ENCODE measurements at regions not wholly inside any gene's neighbourhood (a gene's known extent, or its start where the extent isn't known, plus 50 kb on each side); places are given as distances from the start of the nearest gene placed in this dataset.

DNA sequence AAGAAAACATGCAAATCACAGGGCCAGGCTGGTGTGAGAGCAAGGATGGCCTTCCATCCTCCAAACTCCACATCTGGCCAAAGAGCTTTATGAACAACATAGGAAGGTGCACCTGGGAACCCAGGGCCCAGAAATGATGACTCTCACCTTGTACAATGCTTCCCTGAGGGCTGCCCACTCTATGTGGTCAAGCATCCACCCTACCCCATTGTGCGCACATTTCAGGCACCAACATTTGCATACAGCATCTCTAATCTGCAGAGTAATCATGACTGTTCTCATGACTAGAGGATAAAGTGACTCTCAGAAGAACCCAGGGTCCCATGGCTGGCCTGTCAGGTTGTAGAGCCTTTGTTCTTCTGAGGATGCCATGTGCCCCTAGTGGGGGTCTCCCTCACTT lies 57.2 kb upstream of the NTF3 start:
- H3K4me3 ChIP-seq (ENCODE audit: low read depth, low read length) = no peak overlapping the region

DNA sequence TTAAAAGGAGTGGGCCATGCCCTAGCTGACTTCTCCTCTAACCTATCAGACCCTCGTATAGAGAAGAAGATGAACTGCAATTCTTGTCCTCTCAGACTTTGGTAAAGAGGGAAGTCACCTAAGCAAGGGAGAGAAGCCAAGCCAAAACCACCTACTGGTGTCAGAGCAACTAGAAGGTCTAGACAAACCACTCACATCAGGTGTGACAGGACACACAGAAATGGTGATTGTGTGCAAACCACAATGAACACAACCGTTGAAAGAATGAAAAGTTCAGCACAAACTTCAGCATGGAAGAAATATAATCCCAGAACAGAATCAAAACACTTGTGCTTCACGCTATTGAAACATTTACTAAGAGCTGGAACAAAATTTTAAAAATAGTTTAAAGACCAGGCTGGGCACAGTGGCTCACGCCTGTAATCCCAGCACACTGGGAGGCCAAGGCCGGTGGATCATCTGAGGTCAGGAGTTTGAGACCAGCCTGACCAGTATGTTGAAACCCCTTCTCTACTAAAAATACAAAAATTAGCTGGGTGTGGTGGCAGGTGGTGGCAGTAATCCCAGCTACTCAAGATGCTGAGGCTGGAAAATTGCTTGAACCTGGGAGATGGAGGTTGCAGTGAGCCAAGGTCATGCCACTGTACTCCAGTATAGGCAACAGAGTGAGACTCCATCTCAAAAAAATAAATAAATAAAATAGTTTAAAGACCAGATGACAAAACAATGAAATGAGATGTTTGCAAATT lies 56.2 kb upstream of the NTF3 start:
- H3K4me3 ChIP-seq (ENCODE audit: low read depth, low read length) = no peak overlapping the region

DNA sequence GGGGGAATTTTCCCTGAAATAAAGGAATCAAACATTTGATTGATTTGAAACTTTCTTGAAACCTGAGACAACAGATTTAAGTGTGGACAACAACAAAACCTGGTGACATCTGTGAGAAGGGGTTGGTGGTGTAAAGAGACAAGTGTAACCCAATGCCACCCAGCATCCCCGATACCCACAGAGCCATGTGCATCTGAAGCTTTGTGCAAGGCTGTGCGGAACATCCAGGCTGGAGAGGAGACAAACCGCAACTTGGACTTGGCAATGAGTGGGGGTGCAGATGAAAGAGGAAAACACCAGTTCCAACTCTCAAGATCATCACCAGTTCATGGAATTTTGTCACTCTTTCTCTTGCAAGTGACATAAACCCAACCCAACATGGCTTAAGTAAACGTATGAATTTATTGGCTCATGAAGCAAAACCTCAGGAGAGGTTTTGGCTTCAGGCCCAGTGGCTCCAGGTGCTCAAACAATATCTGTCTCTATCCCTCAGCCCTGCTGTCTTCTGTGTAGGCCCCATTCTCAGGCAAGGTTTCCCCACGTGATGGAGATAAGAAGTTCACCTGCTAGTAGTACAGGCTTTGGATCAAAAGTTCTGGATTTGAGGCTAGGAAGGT lies 55.2 kb upstream of the NTF3 start:
- no peak overlapping the region for H3K4me3 ChIP-seq (ENCODE audit: low read depth, low read length)

DNA sequence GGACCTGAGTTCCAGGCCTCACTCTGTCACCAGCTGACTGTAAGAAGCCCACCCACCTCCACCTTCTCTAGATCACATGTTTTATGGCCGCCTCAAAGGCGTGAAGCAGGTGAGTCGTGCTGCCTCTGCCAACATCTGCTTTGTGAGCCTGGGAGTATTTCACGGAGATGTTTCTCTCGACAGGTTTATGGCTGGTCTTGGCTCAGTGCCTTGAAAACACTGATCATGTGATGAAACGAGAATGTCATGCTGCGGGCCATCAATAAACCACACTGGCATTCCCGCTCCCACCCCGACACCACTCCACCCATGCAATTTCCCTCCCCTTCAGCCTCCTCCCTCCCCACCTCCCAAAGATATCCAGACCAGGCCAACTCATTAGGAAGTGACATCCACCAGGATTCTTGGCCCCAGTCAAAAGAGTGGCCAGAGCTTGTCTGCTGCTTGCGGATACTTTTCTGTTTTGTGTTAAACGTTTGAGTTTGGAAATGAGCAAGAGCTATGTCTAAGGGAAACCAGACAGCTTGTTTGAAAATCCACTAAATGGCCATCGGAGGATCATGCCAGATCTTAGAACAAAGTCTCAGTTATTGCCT lies 53.8 kb upstream of the NTF3 start:
- H3K4me3 ChIP-seq (ENCODE audit: low read depth, low read length) = no peak overlapping the region

DNA sequence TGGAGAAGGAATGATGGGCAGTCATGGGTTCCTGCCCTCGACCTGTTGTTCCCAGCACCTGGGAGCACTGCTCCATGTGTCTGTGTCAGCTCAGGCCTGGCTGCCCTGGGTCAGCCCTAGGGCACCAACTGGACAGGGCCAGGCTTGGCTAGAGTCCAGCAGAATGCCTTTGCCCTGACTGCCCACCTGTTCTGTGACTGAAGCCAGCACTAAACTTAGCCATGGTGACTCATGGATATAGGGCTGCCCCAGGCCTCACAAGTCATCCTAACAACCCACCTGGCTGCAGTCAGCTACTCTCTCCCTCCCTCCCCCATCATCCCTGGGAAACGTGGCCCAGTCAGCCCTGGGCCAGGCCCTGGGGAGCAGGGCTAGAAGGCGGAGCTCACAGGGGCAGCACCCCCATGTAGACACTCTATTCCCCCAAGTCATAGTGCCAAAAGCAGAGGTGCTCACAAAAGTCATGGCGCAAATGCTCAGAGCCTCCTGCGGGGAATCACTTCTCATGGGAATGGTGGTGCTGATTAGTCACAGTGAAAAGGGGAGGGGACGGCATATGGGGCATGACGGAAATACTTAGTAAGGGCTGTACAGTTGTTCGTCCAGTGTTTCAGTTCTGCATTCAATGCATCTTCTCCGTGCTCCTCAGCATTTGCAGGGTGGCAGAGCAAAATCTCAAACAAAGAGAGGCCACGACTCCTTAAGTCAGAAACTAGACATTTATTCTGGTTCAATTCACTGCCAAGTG lies 52.0 kb upstream of the NTF3 start:
- H3K4me3 ChIP-seq (ENCODE audit: low read depth, low read length) = no peak overlapping the region
